ENCODE measurements at regions not wholly inside any gene's neighbourhood (a gene's known extent, or its start where the extent isn't known, plus 50 kb on each side); places are given as distances from the start of the nearest gene placed in this dataset.

- DNase-seq, result peak; percentile 70
Observed at GRCh38 chr10:47169581-47169980, 130.4 kb upstream of the GDF10 start.

DNA sequence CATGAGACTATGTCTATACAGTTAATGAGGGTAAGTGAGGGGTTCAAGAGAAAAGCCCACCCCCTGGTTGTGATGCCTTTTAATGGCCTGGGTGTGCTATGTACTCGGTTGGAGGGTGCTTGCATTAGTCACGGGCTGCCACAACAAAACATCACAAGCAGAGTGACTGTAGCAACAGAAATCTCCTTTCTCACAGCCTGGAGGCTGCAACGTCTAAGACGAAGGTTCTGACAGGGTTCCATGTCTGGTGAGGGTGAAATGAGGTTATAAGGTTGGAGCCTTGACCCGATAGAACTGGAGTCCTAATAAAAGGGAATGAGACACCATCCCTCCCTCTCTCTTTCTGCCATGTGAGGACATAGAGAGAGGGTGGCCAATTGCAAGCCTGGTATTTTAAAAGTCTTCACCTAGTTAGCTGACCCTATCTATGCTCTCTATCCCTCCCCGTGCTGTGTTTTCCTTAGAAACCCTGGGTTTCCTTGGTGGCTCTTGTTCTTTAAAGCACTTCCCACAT is 126.0 kb upstream of the GDF10 start:
- DNase-seq, result no peak

DNA sequence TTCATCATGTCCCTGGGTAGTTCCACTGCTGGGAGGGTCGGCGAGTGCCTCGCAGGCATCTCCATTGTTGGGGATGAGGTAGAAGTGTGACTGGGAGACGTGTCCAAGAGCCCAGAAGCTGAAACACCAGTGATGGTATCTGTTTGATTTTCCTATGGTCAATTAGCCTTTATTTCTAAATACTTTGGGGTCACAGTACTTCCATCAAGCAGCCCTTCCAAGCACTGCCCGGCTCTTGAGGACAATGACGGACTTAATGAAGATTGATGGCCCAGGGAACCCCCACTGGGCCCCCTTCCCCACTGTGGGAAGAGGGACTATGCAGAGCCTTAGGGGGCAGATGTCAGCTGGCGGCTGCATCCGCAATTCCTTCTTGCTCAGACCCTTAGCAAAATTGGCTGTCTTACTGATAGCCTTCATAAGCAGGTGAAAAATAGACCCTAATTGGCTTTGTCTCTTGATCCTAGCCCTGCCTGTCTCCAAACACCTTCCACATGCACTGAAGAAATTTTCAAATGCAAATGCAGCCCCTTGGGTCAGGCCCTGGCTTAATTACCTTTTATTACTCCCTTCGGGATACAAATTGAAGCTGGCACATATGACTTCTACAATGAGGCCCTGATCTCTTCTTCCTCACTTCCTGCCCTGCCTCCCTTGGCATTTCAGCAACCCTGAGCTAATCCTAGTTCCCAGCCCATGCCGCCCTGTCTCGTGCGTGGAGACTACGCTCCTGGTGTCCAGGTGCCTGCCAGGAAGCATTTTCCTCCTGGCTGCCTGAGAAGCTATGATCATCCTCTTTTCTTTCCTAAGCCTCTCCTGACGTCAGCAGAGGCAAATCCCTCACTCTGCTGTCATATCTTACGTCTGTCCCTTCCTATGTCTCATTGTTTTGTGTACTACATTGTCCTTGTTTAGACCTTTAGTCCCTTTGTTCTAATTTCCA is 124.5 kb upstream of the GDF10 start:
- DNase-seq, result no peak

DNA sequence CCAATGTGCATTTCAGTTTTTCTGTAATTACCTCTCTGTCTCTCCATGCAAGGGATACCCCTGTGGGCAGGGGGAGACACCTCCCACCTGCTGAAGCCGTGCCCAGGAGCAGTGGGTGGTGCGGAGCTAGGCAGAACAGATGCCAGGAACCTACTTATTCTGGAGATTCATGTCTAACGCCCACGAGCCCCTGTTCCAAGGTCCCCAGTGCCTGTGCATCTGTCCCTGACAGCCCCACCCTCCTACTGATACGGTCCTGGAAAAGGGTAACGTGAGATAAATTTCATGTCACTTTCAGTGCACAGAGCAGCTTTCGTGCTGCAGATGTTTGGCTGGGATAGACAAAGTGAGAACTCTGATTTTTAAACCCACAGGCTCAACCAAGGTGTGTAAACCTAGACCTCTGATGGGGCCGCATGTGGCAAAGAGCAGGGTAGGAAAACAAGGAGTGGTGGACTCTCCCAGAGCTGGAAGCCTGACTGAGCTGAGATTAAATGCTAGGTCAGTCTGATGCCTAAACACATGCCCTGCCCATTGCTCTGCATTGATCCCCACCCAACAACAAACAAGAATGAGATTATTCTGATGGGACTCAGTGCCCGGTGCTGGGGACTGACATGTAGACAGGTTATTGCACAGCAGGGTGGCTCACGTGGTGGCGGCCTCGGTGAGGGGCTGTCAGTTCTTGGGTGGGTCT is 123.6 kb upstream of the GDF10 start:
- DNase-seq, result no peak

- DNase-seq, result peak; percentile 87
Observed at GRCh38 chr10:47176903-47177868, 122.8 kb upstream of the GDF10 start.

GRCh38 chr10:47178537-47179290 is 121.3 kb upstream of the GDF10 start:
- DNase-seq, result no peak

DNA sequence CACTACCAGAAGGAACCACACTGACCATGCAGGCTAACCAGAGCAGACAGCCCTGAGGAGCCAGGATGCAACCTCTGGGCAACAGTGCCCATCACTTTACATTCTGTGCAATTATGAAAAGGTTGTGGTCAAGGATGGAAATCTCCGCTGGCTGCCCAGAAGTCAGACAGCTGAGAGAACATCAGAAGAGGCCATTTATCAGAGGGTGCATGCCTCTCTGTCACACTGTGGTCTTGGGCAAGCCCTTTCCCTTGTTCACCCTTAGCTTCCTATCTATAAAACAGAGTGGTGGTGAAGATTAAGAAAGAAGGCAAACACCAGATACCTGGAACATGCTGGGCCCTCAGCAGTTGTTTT is 120.7 kb upstream of the GDF10 start:
- DNase-seq, result no peak

DNA sequence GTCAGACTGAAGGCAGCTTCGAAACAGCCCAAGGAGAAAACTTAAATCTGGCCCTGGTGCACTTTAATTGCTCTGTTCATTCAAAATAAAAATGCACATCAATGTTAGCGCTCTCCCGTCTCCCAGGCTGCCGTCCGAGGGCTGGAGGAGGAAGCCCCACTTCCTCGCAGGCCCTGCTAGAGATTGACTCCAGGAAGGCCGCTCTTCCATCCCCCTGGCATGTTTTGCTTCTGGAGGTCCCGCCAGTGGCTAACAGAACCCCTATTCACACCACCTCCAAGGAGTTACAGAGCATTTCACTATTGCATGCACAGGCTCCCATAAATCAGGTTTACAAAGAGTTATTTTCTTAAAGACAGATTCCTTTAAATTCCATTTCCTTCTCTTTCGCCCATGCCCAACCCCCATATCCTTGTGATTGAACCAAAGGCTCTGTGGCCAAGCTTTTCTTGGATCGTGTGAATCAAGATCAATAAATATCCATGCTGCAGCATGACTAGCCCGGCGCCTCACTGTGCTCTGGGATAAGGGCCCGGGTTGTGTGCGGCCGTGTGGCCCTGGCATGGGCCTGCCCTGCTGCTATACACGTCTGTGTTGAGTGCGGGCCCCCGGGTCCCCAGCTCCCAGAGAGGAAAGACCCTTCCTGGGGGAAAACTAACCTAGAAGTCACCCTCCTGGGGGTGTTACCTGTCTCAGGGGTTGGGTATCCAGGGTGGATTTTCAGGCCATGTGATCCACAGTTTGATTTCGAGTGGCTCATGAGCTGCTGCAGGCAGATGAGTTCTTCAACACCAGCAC is 118.7 kb upstream of the GDF10 start:
- DNase-seq, result no peak

DNA sequence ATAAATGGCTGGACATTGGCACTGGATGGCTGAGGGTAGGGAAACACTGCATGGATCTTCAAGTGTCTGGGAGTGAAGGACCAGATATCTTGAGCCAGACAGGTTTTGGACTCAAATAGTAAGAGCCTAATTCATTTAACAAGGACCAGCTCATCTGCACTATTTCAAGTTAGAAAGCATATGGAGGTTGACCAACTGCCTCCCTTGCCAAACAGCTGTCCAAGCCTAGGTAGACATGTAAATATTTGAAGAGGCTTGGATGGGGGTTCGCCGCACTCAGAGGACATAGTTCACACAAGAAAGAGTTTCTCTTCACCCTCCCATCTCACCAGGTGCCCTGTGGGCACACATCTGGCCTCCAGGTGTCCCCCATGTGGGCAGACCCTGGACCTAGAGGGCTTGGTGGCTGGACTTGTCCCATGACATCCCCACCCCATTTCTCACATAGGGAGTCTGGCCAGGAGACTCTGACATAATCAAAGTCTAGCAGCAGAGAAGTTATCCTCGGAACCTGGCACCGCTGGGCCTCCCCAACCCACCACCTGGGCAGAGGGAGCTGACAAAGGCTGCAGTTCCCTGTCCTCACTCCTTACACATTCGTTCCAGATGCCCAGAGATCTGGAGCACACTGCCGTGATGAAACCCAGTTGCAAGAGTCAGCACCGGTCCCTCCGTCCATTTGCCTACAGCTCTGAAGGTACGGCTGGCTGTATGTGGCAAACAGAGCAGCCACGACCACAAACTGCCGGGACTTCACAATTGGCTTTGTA is 116.9 kb upstream of the GDF10 start:
- no peak for DNase-seq

DNA sequence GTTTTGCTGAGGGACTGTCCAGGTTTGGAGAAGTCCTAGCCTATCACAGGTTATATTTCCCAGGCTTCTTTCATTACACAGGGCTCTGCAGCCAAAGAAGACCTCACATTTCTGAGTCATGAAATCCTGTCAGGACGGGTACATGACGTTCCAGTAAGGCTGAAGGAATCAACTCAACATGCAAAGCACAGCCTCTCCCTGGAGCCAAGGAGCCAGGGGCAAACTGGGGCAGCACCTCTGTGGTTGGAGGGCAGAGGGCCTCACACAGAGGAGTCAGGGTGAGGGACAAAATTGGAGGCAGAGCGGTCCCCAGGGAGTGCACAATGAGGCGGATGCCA is 116.3 kb upstream of the GDF10 start:
- DNase-seq, result no peak

- DNase-seq, result no peak
Observed at GRCh38 chr10:47184273-47184672, 115.7 kb upstream of the GDF10 start.

- DNase-seq, result no peak
Observed at GRCh38 chr10:47184724-47185330, 115.2 kb upstream of the GDF10 start.

GRCh38 chr10:47186941-47187340 is 113.1 kb upstream of the GDF10 start:
- no peak for DNase-seq

GRCh38 chr10:47187592-47187991 is 112.4 kb upstream of the GDF10 start:
- no peak for DNase-seq

GRCh38 chr10:47188156-47188555 is 111.8 kb upstream of the GDF10 start:
- DNase-seq, result no peak

- DNase-seq, result no peak
Observed at GRCh38 chr10:47189802-47190201, 110.2 kb upstream of the GDF10 start.

- DNase-seq, result no peak
Observed at GRCh38 chr10:47190301-47190700, 109.7 kb upstream of the GDF10 start.

DNA sequence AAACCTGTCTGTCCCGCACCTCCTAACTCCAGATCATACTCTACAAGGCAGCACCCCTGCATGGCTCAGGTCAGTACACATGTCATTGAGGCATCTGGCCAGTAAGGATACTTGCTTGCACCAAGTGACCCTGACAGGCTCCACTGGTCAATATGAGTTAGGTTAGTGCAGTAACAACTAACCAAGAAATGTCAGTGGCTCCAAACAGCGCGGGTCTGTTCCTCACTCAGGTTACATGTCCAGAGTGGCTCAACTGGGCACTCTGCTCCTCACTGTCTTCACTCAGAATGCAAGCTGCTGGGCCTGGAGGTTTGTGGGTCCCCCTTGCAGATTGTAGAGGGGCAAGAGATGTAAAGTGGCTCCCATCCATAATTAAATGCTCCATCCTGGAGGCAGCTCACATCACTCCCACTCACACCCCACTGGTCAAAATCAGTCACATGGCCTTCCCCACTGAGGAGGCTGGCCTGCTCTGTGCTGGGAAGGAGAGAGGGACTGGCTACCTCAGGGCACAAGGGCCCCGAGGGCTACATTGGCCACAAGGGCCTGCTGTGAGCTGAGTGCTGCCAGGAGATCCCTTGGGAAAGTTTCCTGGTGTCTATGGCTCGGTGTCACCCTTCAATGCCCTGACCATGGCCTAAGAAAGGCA is 109.1 kb upstream of the GDF10 start:
- no peak for DNase-seq

- no peak for DNase-seq
Observed at GRCh38 chr10:47192273-47192672, 107.7 kb upstream of the GDF10 start.
